Ascending aorta (tissue), 2 donors: ENCODE measurements at regions not wholly inside any gene's neighbourhood (a gene's known extent, or its start where the extent isn't known, plus 50 kb on each side); places are given as distances from the start of the nearest gene placed in this dataset.
"Not testable (repeated sequence)": the region's sequence is repeated elsewhere in the genome, so short reads cannot be mapped to it uniquely, and the experiment has no call there.

Experiments
- DNase-seq, 2 donors: peaks; one replicate each; pipeline ENCODE4 v3.0.0-alpha.2; 2019; ENCODE audit warnings: low spot score in 2 of 2
- H3K27ac ChIP-seq, 2 donors: fragments of 200-600 bp; sonication (generic); one replicate each; pipeline ENCODE4 v1.5.1; 2016 to 2017; ENCODE audit warnings: mild to moderate bottlenecking in 1 of 2
- H3K27me3 ChIP-seq: fragments of 200-600 bp; sonication (generic); one replicate; pipeline ENCODE4 v1.5.1; 2017
- H3K36me3 ChIP-seq, 2 donors: fragments of 200-600 bp; sonication (generic); one replicate each; pipeline ENCODE4 v1.5.1; 2016
- H3K4me1 ChIP-seq, 2 donors: fragments of 200-600 bp; sonication (generic); one replicate each; pipeline ENCODE4 v1.5.1; 2016 to 2017; ENCODE audit warnings: mild to moderate bottlenecking in 1 of 2
- H3K4me3 ChIP-seq, 2 donors: fragments of 200-600 bp; sonication (generic); one replicate each; pipeline ENCODE4 v1.5.1; 2016 to 2017; ENCODE audit warnings: mild to moderate bottlenecking in 1 of 2
- H3K9me3 ChIP-seq, 2 donors: fragments of 200-600 bp; sonication (generic); one replicate each; pipeline ENCODE4 v1.5.1; 2016
- CTCF ChIP-seq, 3 experiments: fragments of 200-600 bp in 2 of 3; fragments of 450-650 bp in 1 of 3; sonication (generic) in 2 of 3; IDR thresholded peaks; one replicate each; pipeline ENCODE4 v1.5.1; 2016 to 2019; ENCODE audit warnings: antibody characterized with exemption in 3 of 3, mild to moderate bottlenecking in 1 of 3, moderate library complexity in 1 of 3
- intact Hi-C: fragments of 100-400 bp; cut with DNase I; formaldehyde crosslinking; loops from one replicate; pipeline ENCODE4 v1.15.1; 2023

- Histone ChIP-seq H3K27me3 (no peaks in the 10 kb centered on the region), H3K36me3 (no peaks in the 10 kb centered on the region), H3K4me1 (no peaks in the 10 kb centered on the region), H3K4me3 (no peak overlapping the region), H3K27ac (no peak overlapping the region), H3K9me3 (no peaks in the 10 kb centered on the region)
- DNase-seq = no peak
- intact Hi-C loops = no loop called here
- no peak for TF ChIP-seq CTCF (IDR thresholded peaks at IDR 0.05)
Measured at GRCh38 chr3:197404754-197405153, 106.3 kb upstream of the DLG1 start.

GRCh38 chr3:197404030-197404429 lies 105.6 kb upstream of the DLG1 start:
- no peak overlapping the region for H3K27ac ChIP-seq
- no peaks in the 10 kb centered on the region for H3K9me3 ChIP-seq
- DNase-seq = no peak
- intact Hi-C loops = no loop called here
- TF ChIP-seq CTCF (IDR thresholded peaks at IDR 0.05) = no peak
- no peaks in the 10 kb centered on the region for H3K36me3 ChIP-seq
- no peaks in the 10 kb centered on the region for H3K4me1 ChIP-seq
- H3K27me3 ChIP-seq = no peaks in the 10 kb centered on the region
- H3K4me3 ChIP-seq = no peak overlapping the region

- H3K27ac ChIP-seq, H3K4me3 ChIP-seq, H3K9me3 ChIP-seq, H3K4me1 ChIP-seq, intact Hi-C loops, DNase-seq, H3K36me3 ChIP-seq, H3K27me3 ChIP-seq: not testable (repeated sequence)
Measured at GRCh38 chr3:197402401-197402800, 104.0 kb upstream of the DLG1 start.

- DNase-seq = no peak
- Histone ChIP-seq H3K27ac (no peak overlapping the region), H3K36me3 (no peaks in the 10 kb centered on the region), H3K27me3 (no peaks in the 10 kb centered on the region), H3K9me3 (no peaks in the 10 kb centered on the region), H3K4me1 (peaks cover 0 to 7% of the 10 kb centered on the region in 2 donors), H3K4me3 (no peak overlapping the region)
- TF ChIP-seq CTCF (IDR thresholded peaks at IDR 0.05) = no peak
- intact Hi-C loops = no loop called here
Measured at GRCh38 chr3:197399486-197399885, 101.1 kb upstream of the DLG1 start.

- no peak for DNase-seq
- intact Hi-C loops = no loop called here
- Histone ChIP-seq H3K4me1 (peaks cover 0 to 7% of the 10 kb centered on the region in 2 donors), H3K27ac (no peak overlapping the region), H3K9me3 (no peaks in the 10 kb centered on the region), H3K36me3 (no peaks in the 10 kb centered on the region), H3K27me3 (no peaks in the 10 kb centered on the region), H3K4me3 (no peak overlapping the region)
- TF ChIP-seq CTCF (IDR thresholded peaks at IDR 0.05) = no peak
Measured at GRCh38 chr3:197398286-197398878, 100.0 kb upstream of the DLG1 start.

GRCh38 chr3:197397838-197398237 lies 99.4 kb upstream of the DLG1 start:
- H3K27ac ChIP-seq = no peak overlapping the region
- no peaks in the 10 kb centered on the region for H3K27me3 ChIP-seq
- H3K4me1 ChIP-seq = peaks cover 0 to 11% of the 10 kb centered on the region in 2 donors
- H3K36me3 ChIP-seq = no peaks in the 10 kb centered on the region
- intact Hi-C loops = no loop called here
- DNase-seq = no peak
- no peak overlapping the region for H3K4me3 ChIP-seq
- no peaks in the 10 kb centered on the region for H3K9me3 ChIP-seq
- no peak for TF ChIP-seq CTCF (IDR thresholded peaks at IDR 0.05)
